ENCODE measurements at regions not wholly inside any gene's neighbourhood (a gene's known extent, or its start where the extent isn't known, plus 50 kb on each side); places are given as distances from the start of the nearest gene placed in this dataset.

- Histone ChIP-seq H3K27ac (ENCODE audit: low read length) (no peak overlapping the region), H3K4me2 (ENCODE audit: low read length) (no peak overlapping the region), H3K9me2 (replicated peaks; ENCODE audit: low read length) (no peaks in the 10 kb centered on the region), H3K79me2 (ENCODE audit: low read length) (no peaks in the 10 kb centered on the region), H3K36me3 (ENCODE audit: low read depth, low read length) (no peaks in the 10 kb centered on the region), H3F3A (ENCODE audit: low read length, unreplicated experiment) (no peaks in the 10 kb centered on the region), H3K9ac (ENCODE audit: low read length) (no peak overlapping the region), H3K27me3 (ENCODE audit: low read length) (peaks cover 39% of the 10 kb centered on the region), H3K4me3 (ENCODE audit: low read length) (no peak overlapping the region), H4K20me1 (ENCODE audit: low read length) (no peaks in the 10 kb centered on the region), H3K9me3 (ENCODE audit: low read length) (no peaks in the 10 kb centered on the region), H2AFZ (ENCODE audit: low read length) (no peak overlapping the region), H3K4me1 (ENCODE audit: insufficient read depth, low read length) (no peaks in the 10 kb centered on the region)
- TF ChIP-seq EZH2phosphoT487 (IDR thresholded peaks at IDR 0.05; ENCODE audit: borderline replicate concordance, low read length) = no peak
- TF ChIP-seq CTCF (conservative IDR thresholded peaks at IDR 0.05; ENCODE audit: low read depth, low read length) = no peak
- TF ChIP-seq EZH2 (IDR thresholded peaks at IDR 0.05; ENCODE audit: low read length, unreplicated experiment) = no peak
- intact Hi-C loops (cut with micrococcal nuclease) = no loop called here
- no TSS peak for BruUV-seq (replicated peaks)
- ATAC-seq (peak; percentile 67), DNase-seq (peak; percentile 55)
- ChIA-PET CTCF (no interaction called here), POLR2A (ENCODE audit: unreplicated experiment) (interaction anchor here (0.6 kb wide), 1 partner anchor 55 kb away, joined by 3 read pairs; no protein-coding TSS in a partner anchor)
These were observed 53.7 kb upstream of the INSM2 start for GRCh38 chr14:35480119-35480769.

- TF ChIP-seq CTCF (conservative IDR thresholded peaks at IDR 0.05; ENCODE audit: low read depth, low read length) (no peak), EZH2phosphoT487 (IDR thresholded peaks at IDR 0.05; ENCODE audit: borderline replicate concordance, low read length) (no peak), EZH2 (IDR thresholded peaks at IDR 0.05; ENCODE audit: low read length, unreplicated experiment) (no peak)
- Histone ChIP-seq H3K36me3 (ENCODE audit: low read depth, low read length) (no peaks in the 10 kb centered on the region), H3K27me3 (ENCODE audit: low read length) (peaks cover 27% of the 10 kb centered on the region), H3F3A (ENCODE audit: low read length, unreplicated experiment) (no peaks in the 10 kb centered on the region), H3K4me2 (ENCODE audit: low read length) (no peak overlapping the region), H3K4me3 (ENCODE audit: low read length) (no peak overlapping the region), H2AFZ (ENCODE audit: low read length) (no peak overlapping the region), H3K9me3 (ENCODE audit: low read length) (no peaks in the 10 kb centered on the region), H3K9me2 (replicated peaks; ENCODE audit: low read length) (no peaks in the 10 kb centered on the region), H3K79me2 (ENCODE audit: low read length) (no peaks in the 10 kb centered on the region), H3K9ac (ENCODE audit: low read length) (no peak overlapping the region), H4K20me1 (ENCODE audit: low read length) (no peaks in the 10 kb centered on the region), H3K4me1 (ENCODE audit: insufficient read depth, low read length) (no peaks in the 10 kb centered on the region), H3K27ac (ENCODE audit: low read length) (no peak overlapping the region)
- BruUV-seq (replicated peaks) = no TSS peak
- ATAC-seq (no peak), DNase-seq (no peak)
- intact Hi-C loops (cut with micrococcal nuclease) = no loop called here
- ChIA-PET POLR2A (ENCODE audit: unreplicated experiment) (no interaction called here), CTCF (no interaction called here)
These were observed 50.9 kb upstream of the INSM2 start for GRCh38 chr14:35482994-35483515.
